ENCODE measurements at regions not wholly inside any gene's neighbourhood (a gene's known extent, or its start where the extent isn't known, plus 50 kb on each side); places are given as distances from the start of the nearest gene placed in this dataset.

DNA sequence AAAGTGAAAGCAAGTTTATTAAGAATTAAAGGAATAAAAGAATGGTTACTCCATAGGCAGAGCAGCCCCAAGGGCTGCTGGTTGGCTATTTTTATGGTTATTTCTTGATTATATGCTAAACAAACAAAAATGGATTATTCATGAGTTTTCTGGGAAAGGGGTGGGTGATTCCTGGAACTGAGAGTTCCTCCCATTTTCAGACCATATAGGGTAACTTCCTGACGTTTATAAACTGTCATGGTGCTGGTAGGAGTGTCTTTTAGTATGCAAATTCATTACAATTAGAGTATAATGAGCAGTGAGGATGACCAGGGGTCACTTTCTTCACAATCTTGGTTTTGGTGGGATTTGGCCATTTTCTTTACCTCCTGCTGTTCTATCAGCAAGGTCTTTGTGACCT, 707.9 kb downstream of the ZNF385D start:
- Histone ChIP-seq H3K79me2 (ENCODE audit: low read length) (no peaks in the 10 kb centered on the region), H3K4me1 (ENCODE audit: low read length) (no peaks in the 10 kb centered on the region), H3K4me3 (ENCODE audit: low read length) (no peak overlapping the region), H3K27me3 (replicated peaks; ENCODE audit: insufficient read depth, low read length) (no peaks in the 10 kb centered on the region), H2AFZ (ENCODE audit: low read length) (no peak overlapping the region), H3K27ac (ENCODE audit: low read length) (no peak overlapping the region), H3F3A (ENCODE audit: insufficient read depth, low read length) (no peaks in the 10 kb centered on the region), H3K4me2 (ENCODE audit: low read depth, low read length) (no peak overlapping the region), H3K9me3 (replicated peaks; ENCODE audit: insufficient read depth, low read length) (no peaks in the 10 kb centered on the region), H3K9ac (ENCODE audit: low read length) (no peak overlapping the region), H4K20me1 (ENCODE audit: insufficient read depth, low read length) (no peaks in the 10 kb centered on the region), H3K36me3 (replicated peaks; ENCODE audit: insufficient read depth, low read length) (no peaks in the 10 kb centered on the region), H3K9me2 (replicated peaks; ENCODE audit: insufficient read depth, low read length) (no peaks in the 10 kb centered on the region)
- no peak for DNase-seq
- TF ChIP-seq, protein P1, sequence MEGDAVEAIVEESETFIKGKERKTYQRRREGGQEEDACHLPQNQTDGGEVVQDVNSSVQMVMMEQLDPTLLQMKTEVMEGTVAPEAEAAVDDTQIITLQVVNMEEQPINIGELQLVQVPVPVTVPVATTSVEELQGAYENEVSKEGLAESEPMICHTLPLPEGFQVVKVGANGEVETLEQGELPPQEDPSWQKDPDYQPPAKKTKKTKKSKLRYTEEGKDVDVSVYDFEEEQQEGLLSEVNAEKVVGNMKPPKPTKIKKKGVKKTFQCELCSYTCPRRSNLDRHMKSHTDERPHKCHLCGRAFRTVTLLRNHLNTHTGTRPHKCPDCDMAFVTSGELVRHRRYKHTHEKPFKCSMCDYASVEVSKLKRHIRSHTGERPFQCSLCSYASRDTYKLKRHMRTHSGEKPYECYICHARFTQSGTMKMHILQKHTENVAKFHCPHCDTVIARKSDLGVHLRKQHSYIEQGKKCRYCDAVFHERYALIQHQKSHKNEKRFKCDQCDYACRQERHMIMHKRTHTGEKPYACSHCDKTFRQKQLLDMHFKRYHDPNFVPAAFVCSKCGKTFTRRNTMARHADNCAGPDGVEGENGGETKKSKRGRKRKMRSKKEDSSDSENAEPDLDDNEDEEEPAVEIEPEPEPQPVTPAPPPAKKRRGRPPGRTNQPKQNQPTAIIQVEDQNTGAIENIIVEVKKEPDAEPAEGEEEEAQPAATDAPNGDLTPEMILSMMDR (IDR thresholded peaks at IDR 0.05; ENCODE audit: low read length): no peak
- TF ChIP-seq EZH2phosphoT487 (IDR thresholded peaks at IDR 0.05; ENCODE audit: low read length): no peak
- no peak for TF ChIP-seq EZH2 (optimal IDR thresholded peaks at IDR 0.05; ENCODE audit: low read depth, low read length)

DNA sequence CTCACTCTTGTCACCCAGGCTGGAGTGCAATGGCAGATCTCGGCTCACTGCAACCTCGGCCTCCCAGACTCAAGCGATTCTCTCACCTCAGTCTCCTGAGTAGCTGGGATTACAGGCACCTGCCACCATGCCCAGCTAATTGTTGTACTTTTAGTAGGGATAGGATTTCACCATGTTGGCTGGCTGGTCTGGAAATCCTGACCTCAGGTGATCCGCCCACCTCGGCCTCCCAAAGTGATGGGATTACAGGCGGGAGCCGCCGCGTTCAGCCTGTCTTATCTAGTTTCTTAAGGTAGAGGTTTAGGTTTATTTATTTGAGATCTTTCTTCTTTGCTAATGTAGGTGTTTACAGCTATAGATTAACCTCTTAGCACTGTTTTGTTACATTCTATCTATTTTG, 708.8 kb downstream of the ZNF385D start:
- Histone ChIP-seq H3K4me1 (ENCODE audit: low read length) (no peaks in the 10 kb centered on the region), H3K9ac (ENCODE audit: low read length) (no peak overlapping the region)

DNA sequence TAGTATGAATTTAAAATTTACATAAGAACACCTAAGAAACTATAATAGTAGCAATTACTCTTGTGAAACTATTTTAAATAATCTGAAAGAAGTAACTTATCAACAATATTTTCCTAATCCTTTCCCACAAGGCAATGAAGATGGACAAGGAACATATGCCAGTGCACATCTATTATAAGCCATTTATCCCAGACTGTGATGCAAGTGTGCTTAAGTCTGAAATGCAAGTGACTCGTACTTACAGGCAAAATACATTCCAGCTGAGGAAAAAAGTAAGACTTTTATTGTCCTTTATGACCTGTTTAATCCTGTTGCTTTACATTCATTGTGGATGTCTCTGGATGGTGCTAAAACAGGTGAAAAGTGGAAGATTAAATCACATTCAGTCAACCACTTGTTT, 709.4 kb downstream of the ZNF385D start:
- Histone ChIP-seq H3K79me2 (ENCODE audit: low read length) (no peaks in the 10 kb centered on the region), H3K4me1 (ENCODE audit: low read length) (no peaks in the 10 kb centered on the region), H3K4me2 (ENCODE audit: low read depth, low read length) (no peak overlapping the region), H3K9ac (ENCODE audit: low read length) (no peak overlapping the region), H3K9me3 (replicated peaks; ENCODE audit: insufficient read depth, low read length) (no peaks in the 10 kb centered on the region), H3K27ac (ENCODE audit: low read length) (no peak overlapping the region), H3K9me2 (replicated peaks; ENCODE audit: insufficient read depth, low read length) (no peaks in the 10 kb centered on the region), H2AFZ (ENCODE audit: low read length) (no peak overlapping the region), H3F3A (ENCODE audit: insufficient read depth, low read length) (no peaks in the 10 kb centered on the region), H3K4me3 (ENCODE audit: low read length) (no peak overlapping the region), H3K27me3 (replicated peaks; ENCODE audit: insufficient read depth, low read length) (no peaks in the 10 kb centered on the region), H4K20me1 (ENCODE audit: insufficient read depth, low read length) (no peaks in the 10 kb centered on the region), H3K36me3 (replicated peaks; ENCODE audit: insufficient read depth, low read length) (no peaks in the 10 kb centered on the region; the same call in 1 of the 2 replicates)
- TF ChIP-seq, protein P1 (IDR thresholded peaks at IDR 0.05; ENCODE audit: low read length): no peak
- TF ChIP-seq EZH2 (optimal IDR thresholded peaks at IDR 0.05; ENCODE audit: low read depth, low read length) (no peak), EZH2phosphoT487 (IDR thresholded peaks at IDR 0.05; ENCODE audit: low read length) (no peak)
- no peak for DNase-seq

More for the DNA sequence above, 708.8 kb downstream of the ZNF385D start:
- no peaks in the 10 kb centered on the region for H4K20me1 ChIP-seq (ENCODE audit: insufficient read depth, low read length)
- no peak overlapping the region for H3K27ac ChIP-seq (ENCODE audit: low read length)
- no peaks in the 10 kb centered on the region for H3K9me2 ChIP-seq (replicated peaks; ENCODE audit: insufficient read depth, low read length)
- H3K9me3 ChIP-seq (replicated peaks; ENCODE audit: insufficient read depth, low read length): no peaks in the 10 kb centered on the region
- no peaks in the 10 kb centered on the region for H3K79me2 ChIP-seq (ENCODE audit: low read length)
- H3K4me3 ChIP-seq (ENCODE audit: low read length): no peak overlapping the region
- no peaks in the 10 kb centered on the region for H3F3A ChIP-seq (ENCODE audit: insufficient read depth, low read length)
- TF ChIP-seq EZH2phosphoT487 (IDR thresholded peaks at IDR 0.05; ENCODE audit: low read length): no peak
- TF ChIP-seq, protein P1 (IDR thresholded peaks at IDR 0.05; ENCODE audit: low read length): no peak
- TF ChIP-seq EZH2 (optimal IDR thresholded peaks at IDR 0.05; ENCODE audit: low read depth, low read length): no peak
- H3K4me2 ChIP-seq (ENCODE audit: low read depth, low read length): no peak overlapping the region
- H3K27me3 ChIP-seq (replicated peaks; ENCODE audit: insufficient read depth, low read length): no peaks in the 10 kb centered on the region
- no peaks in the 10 kb centered on the region; the same call in 1 of the 2 replicates for H3K36me3 ChIP-seq (replicated peaks; ENCODE audit: insufficient read depth, low read length)
- no peak overlapping the region for H2AFZ ChIP-seq (ENCODE audit: low read length)
- DNase-seq: no peak
